ENCODE measurements at regions not wholly inside any gene's neighbourhood (a gene's known extent, or its start where the extent isn't known, plus 50 kb on each side); places are given as distances from the start of the nearest gene placed in this dataset.

GRCh38 chr1:82446955-82447354 is 646.2 kb downstream of the ADGRL2 start:
- TF ChIP-seq, protein P1, sequence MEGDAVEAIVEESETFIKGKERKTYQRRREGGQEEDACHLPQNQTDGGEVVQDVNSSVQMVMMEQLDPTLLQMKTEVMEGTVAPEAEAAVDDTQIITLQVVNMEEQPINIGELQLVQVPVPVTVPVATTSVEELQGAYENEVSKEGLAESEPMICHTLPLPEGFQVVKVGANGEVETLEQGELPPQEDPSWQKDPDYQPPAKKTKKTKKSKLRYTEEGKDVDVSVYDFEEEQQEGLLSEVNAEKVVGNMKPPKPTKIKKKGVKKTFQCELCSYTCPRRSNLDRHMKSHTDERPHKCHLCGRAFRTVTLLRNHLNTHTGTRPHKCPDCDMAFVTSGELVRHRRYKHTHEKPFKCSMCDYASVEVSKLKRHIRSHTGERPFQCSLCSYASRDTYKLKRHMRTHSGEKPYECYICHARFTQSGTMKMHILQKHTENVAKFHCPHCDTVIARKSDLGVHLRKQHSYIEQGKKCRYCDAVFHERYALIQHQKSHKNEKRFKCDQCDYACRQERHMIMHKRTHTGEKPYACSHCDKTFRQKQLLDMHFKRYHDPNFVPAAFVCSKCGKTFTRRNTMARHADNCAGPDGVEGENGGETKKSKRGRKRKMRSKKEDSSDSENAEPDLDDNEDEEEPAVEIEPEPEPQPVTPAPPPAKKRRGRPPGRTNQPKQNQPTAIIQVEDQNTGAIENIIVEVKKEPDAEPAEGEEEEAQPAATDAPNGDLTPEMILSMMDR (IDR thresholded peaks at IDR 0.05): no peak
- TF ChIP-seq POLR2A (IDR thresholded peaks at IDR 0.05): no peak

Measured in suprapubic skin (tissue), 3 donors.